ENCODE measurements at regions not wholly inside any gene's neighbourhood (a gene's known extent, or its start where the extent isn't known, plus 50 kb on each side); places are given as distances from the start of the nearest gene placed in this dataset.
"Not testable (repeated sequence)": the region's sequence is repeated elsewhere in the genome, so short reads cannot be mapped to it uniquely, and the experiment has no call there.

DNA sequence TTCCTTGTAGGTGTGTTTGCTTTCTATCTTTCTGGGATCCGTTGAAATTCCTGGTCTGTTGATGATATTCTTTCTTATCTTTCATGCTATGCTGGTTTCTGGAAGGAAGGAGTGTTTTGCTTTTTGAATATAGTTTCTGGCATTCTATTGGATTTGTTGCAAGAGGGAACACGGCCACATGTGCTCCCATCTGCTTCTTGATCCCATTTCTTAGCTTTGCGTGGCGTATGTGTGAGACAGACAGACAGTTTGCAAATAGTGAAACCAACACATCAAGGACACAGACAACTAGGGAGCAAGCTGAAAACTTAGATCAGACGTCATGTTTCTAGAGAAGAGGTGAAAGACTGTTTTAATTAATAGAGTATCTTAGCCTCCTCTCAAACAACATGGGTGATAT is 261.9 kb upstream of the PUDP start:
- ChIA-PET CTCF (no interaction called here), POLR2A (no interaction called here)

GRCh38 chrX:7399373-7399772 is 251.4 kb upstream of the PUDP start:
- CTCF ChIA-PET, result no interaction called here
- POLR2A ChIA-PET, result no interaction called here

DNA sequence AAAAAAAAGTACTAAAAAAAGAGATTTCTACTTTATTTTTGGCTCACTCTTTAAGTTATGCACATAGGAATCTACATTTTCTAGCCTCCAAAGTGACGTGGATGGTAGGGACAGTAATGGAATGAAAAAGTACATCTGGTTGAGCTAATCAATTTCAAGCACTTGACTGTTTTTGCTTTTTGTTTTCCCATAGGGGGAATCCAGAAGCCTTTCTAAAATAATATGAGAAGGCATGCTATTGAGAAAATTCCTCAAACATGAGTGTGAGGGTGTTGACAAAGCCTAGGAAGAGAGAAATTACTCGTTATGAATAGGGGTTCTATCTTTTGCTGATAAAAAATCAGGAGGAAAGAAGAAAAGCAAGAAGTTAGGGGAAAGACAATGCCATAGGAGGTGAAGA is 242.5 kb upstream of the PUDP start:
- CTCF ChIA-PET, result no interaction called here
- POLR2A ChIA-PET, result no interaction called here

- POLR2A ChIA-PET, result no interaction called here
- CTCF ChIA-PET, result no interaction called here
Observed at GRCh38 chrX:7389576-7389975, 241.6 kb upstream of the PUDP start.

DNA sequence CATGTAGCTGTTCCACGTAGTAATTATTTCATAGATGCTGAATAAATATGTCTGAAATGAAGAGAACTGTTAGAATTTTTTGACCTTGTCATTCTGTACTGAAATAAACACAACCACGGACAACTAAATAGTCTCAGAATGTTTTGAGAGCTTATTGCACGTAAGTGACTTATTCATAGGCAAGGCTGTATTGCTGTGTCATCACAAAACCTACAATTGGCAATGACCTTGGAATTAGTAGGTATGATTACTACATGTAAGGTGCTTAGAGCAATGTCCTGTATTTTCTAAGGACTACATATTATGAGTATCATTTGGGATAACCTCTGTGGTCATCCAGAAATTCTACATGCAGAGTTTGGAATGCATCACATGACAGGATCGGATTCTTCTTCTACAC is 237.2 kb upstream of the PUDP start:
- CTCF ChIA-PET, result no interaction called here
- POLR2A ChIA-PET, result no interaction called here

DNA sequence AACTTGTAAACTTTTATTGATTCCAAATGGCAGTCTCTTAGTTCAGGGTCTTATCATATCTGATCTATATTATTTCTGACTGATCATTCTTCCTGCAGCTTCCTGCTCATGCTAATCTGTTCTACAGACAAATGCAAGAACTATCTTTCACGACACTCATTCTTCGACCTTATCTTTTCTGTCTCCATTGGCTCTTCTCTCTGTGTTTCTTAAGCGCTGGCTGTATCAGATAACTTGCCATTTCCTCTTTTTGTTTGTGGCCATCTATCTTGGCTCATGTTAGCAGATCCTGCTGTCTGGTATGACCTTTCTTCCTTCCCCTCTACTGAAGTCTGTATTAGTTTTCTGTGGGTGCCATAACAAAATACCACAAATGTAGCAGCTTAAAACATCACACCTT is 230.5 kb upstream of the PUDP start:
- POLR2A ChIA-PET, result no interaction called here
- CTCF ChIA-PET, result no interaction called here

GRCh38 chrX:7372825-7373525 is 225.0 kb upstream of the PUDP start:
- POLR2A ChIA-PET, result no interaction called here
- CTCF ChIA-PET, result no interaction called here

DNA sequence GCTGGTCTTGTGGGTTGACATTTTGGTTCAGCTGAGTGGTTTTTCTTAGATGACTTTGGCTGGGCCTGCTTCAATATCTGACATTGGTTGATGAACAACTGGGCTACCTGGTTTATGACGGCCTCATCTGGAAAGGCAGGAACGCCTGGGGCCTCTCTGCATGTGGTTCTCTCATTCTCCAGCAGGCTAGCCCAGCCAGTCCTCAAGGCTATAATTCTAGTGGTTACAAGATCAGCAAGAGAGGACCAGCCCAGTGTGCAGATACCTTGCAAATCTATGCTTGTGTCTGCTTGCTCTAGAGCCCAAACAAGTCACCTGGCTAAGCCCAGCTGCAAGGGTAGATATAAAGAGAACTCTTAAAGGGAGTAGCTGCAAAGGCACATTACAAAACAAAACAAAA is 214.2 kb upstream of the PUDP start:
- ChIA-PET POLR2A (no interaction called here), CTCF (no interaction called here)

GRCh38 chrX:7351926-7352325 is 204.0 kb upstream of the PUDP start:
- ChIA-PET POLR2A (no interaction called here), CTCF (no interaction called here)

GRCh38 chrX:7347465-7347864 is 199.5 kb upstream of the PUDP start:
- ChIA-PET CTCF (no interaction called here), POLR2A (no interaction called here)

GRCh38 chrX:7346021-7346420 is 198.1 kb upstream of the PUDP start:
- ChIA-PET POLR2A (no interaction called here), CTCF (no interaction called here)

DNA sequence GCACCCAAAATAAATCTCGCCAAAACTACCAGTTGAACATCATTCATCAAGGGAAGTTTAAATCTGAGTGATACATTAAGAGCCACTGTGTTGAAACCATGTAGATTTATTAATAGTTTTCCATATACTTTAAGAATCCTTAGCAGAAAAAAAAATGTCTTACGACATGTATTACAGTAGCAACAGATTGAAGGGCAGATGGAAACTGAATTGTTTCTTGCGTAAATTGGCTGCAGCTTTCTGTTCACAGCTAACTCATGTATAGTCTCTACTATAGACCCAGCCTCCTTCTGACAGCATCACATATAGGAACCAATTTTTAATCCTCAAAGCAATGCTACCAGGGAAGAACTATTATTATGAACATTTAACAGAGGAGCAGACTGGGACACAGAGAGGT is 195.2 kb upstream of the PUDP start:
- ChIA-PET CTCF (no interaction called here), POLR2A (no interaction called here)

DNA sequence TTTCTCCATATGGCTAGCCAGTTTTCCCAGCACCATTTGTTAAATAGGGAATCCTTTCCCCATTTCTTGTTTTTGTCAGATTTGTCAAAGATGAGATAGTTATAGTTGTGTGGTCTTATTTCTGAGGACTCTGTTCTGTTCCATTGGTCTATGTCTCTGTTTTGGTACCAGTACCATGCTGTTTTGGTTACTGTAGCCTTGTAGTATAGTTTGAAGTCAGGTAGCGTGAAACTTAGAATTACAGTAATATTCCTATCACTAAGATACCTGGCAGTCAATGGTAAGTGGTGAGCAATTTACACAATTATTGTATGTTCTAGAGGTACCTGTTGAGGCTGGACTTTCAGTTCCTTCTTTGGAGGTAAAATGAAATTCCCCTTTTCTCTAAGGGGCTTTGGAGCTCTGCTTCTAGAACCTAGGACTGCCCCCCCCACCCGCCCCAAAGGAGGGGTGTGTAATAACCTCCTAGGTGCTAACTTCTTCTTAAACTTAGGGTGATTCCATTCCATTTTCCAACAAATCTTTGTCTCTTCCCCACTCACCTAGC is 187.9 kb upstream of the PUDP start:
- CTCF ChIA-PET, POLR2A ChIA-PET: not testable (repeated sequence)

GRCh38 chrX:7334253-7334935 is 186.4 kb upstream of the PUDP start:
- ChIA-PET POLR2A (no interaction called here), CTCF (no interaction called here)

DNA sequence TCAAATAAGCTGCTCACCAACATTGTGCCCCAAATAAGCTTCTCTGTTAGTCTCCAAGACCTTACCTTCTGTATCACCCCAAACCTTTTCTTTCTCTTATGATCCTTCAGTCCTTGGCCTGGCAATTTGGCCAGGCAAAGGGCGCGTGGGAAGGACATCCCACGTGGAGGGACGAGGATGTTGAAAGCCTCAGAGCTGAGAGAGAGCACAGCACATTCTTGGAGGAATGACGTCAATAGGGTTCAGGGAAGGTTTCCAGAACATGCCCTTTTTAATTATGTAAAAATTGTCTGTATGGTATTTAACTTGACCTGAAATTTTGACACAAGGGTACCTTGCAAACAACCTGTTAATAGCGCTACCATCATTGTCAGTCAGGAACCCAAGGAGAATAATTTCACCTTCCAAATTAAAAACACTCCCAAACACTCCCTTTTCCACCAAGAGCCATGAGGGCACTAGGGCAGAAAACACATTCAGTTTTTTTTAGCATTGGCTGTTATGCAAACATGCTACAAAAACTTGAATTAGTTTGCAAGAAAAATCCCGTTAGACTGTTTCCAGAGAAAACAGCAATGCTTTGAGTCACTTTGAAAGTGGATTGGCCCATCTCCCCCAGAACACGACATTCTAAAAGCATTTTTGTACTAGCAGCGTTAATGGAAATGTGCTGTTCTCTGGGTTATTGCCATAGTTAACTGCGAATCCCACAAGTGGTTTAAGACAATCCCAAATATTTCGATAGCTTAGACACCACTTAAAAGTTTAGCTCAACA is 183.2 kb upstream of the PUDP start:
- POLR2A ChIA-PET, result no interaction called here
- CTCF ChIA-PET, result no interaction called here

GRCh38 chrX:7330556-7330955 is 182.6 kb upstream of the PUDP start:
- ChIA-PET POLR2A (no interaction called here), CTCF (no interaction called here)

- POLR2A ChIA-PET, result no interaction called here
- CTCF ChIA-PET, result no interaction called here
Observed at GRCh38 chrX:7318661-7319060, 170.7 kb upstream of the PUDP start.

- ChIA-PET POLR2A (no interaction called here), CTCF (no interaction called here)
Observed at GRCh38 chrX:7318241-7318640, 170.3 kb upstream of the PUDP start.

DNA sequence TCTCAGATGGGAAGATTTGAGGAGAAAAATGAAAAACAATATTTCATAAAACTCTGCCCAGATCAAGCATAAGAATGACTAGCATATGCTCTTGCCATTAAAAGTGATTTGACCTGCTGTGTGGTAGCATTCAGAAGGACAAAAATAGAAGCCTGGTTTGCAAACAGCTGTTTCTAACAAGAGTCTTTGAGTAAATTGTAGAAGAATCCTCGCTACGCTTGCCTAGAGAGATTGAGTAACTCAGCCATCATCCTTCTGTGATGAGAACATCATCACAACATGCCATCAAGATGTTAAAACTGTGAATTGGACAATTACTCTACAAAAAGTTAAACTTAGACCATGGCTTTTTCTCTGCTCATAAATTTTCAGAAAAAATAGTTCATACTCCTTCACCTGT is 168.9 kb upstream of the PUDP start:
- ChIA-PET POLR2A (no interaction called here), CTCF (no interaction called here)

DNA sequence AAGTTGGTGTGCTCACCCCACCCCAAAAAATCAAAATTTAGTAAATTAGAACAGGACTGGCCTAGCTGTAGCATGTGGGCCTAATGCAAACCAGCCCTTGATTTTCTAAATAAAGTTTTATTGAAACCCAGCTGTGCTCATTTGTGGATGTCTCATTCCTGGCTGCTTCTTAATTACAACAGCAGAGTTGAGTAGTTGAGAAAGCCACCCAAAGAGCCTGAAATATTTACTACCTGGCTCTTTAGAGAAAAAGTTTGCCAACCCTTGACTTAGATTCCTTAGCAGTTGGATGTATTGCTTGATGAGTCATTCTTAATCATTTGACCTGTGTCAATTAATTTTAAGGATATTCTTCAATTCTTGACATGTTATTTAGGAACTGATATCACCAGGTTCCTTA is 168.3 kb upstream of the PUDP start:
- ChIA-PET CTCF (no interaction called here), POLR2A (no interaction called here)

GRCh38 chrX:7314425-7314824 is 166.5 kb upstream of the PUDP start:
- CTCF ChIA-PET, result no interaction called here

DNA sequence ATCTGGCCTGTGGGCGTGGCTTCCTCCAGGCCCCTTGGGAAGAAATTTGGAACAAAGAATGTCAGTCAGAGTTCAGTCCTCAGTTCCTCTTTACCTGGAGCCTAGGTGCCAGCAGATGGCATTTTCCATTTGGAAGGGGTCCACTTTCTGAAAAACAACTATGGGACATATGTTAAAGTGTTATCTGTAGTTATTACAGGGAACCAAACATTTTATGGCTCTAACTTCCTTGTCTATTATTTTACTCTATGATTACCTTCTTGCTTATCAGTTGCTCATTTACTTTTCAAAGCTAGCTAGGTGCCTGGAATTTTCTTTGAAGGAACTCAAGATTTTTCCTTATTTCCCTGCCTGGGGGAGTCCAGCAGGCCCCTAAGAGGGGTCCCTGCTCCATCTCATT is 159.8 kb upstream of the PUDP start:
- POLR2A ChIA-PET, result no interaction called here

More at GRCh38 chrX:7314425-7314824, 166.5 kb upstream of the PUDP start:
- POLR2A ChIA-PET, result no interaction called here

More for the DNA sequence above, 159.8 kb upstream of the PUDP start:
- CTCF ChIA-PET, result no interaction called here

All from activated CD8-positive, alpha-beta memory T cell treated with anti-CD3 and anti-CD28 coated beads for 36 hours (primary cell).